ENCODE measurements at regions not wholly inside any gene's neighbourhood (a gene's known extent, or its start where the extent isn't known, plus 50 kb on each side); places are given as distances from the start of the nearest gene placed in this dataset.

DNA sequence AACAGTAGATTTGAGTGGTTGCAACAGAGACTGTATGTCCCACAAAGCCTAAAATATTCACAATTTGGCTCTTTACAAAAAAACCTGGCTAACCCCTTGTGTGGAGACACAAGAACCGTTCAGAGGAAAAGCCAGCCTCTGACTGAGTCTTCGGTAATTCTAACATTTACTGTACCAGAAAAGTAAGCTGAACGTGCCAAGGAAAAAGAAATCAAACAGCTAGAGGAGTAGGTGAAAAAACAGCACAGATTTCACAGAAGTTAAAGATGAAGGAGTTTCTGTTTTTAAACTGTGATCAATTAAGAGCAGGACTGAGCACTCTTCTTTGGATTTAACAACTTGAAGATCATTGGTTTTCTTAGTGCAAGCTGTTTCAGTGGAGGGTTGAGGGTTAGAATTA, 424.7 kb upstream of the KIRREL3 start:
- no peak overlapping the region for H2AFZ ChIP-seq (ENCODE audit: low read depth)
- H3K27me3 ChIP-seq (ENCODE audit: insufficient read depth): no peaks in the 10 kb centered on the region
- no peaks in the 10 kb centered on the region for H3F3A ChIP-seq (replicated peaks; ENCODE audit: insufficient read depth)
- ChIA-PET POLR2A (no interaction called here), CTCF (no interaction called here)
- H3K79me2 ChIP-seq (ENCODE audit: insufficient read depth): no peaks in the 10 kb centered on the region
- H3K27ac ChIP-seq (ENCODE audit: low read depth in 2 of 2, low read length in 1 of 2): no peak overlapping the region
- H3K4me1 ChIP-seq (ENCODE audit: control insufficient read depth in 1 of 2, insufficient read depth in 2 of 2, low read depth in 1 of 2, low read length in 1 of 2): no peaks in the 10 kb centered on the region
- H3K9me3 ChIP-seq: no peaks in the 10 kb centered on the region
- H3K36me3 ChIP-seq (replicated peaks in 1 of 2; ENCODE audit: control insufficient read depth in 1 of 2, insufficient read depth in 2 of 2, low read length in 1 of 2): no peaks in the 10 kb centered on the region
- H3K4me3 ChIP-seq (ENCODE audit: low read depth in 2 of 2, low read length in 1 of 2): no peak overlapping the region
- 13% methylated on average over 3 of the region's 3 CpGs for WGBS (ENCODE audit: low lambda C conversion rate)
- TF ChIP-seq TEAD4 (IDR thresholded peaks at IDR 0.05; ENCODE audit: borderline replicate concordance, insufficient read depth): no peak
- TF ChIP-seq NFIC (IDR thresholded peaks at IDR 0.05; ENCODE audit: borderline replicate concordance): no peak
- no peak overlapping the region for H3K4me2 ChIP-seq
- H3K9ac ChIP-seq: no peak overlapping the region
- 0 out of 2 replicates have a peak, but pooled peaks cover 3% of the 10 kb centered on the region for H3K9me2 ChIP-seq
- no peaks in the 10 kb centered on the region for H4K20me1 ChIP-seq (ENCODE audit: insufficient read depth)
- no peak for DNase-seq

DNA sequence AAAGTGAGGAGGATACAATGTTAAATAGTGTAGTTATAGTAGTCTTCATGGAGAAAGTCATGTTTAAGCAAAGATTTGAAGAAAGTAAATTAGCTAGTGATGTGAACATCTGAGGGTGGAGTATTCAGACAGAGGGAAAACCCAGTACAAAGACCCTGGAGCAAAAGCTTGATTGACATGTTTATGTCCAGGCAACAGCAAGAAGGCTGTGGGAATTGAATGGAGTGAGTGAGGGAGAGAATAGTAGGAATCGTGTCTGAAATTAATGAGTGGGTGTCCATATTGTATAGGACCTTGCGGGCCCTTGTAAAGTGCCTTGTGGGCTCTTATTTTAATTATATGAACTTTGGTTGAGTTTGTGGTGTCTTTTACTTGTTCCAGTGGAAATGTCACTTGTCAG, 424.1 kb upstream of the KIRREL3 start:
- 21% methylated on average over 2 of the region's 2 CpGs for whole genome bisulfite sequencing (ENCODE audit: low lambda C conversion rate)
- H3K4me1 ChIP-seq (ENCODE audit: control insufficient read depth in 1 of 2, insufficient read depth in 2 of 2, low read depth in 1 of 2, low read length in 1 of 2): no peaks in the 10 kb centered on the region
- H2AFZ ChIP-seq (ENCODE audit: low read depth): no peak overlapping the region
- no peak overlapping the region for H3K9ac ChIP-seq
- ChIA-PET POLR2A (no interaction called here), CTCF (no interaction called here)
- no peaks in the 10 kb centered on the region for H3K36me3 ChIP-seq (replicated peaks in 1 of 2; ENCODE audit: control insufficient read depth in 1 of 2, insufficient read depth in 2 of 2, low read length in 1 of 2)
- no peaks in the 10 kb centered on the region for H4K20me1 ChIP-seq (ENCODE audit: insufficient read depth)
- DNase-seq: no peak
- H3K9me2 ChIP-seq: 0 out of 2 replicates have a peak, but pooled peaks cover 3% of the 10 kb centered on the region
- TF ChIP-seq, protein P1, sequence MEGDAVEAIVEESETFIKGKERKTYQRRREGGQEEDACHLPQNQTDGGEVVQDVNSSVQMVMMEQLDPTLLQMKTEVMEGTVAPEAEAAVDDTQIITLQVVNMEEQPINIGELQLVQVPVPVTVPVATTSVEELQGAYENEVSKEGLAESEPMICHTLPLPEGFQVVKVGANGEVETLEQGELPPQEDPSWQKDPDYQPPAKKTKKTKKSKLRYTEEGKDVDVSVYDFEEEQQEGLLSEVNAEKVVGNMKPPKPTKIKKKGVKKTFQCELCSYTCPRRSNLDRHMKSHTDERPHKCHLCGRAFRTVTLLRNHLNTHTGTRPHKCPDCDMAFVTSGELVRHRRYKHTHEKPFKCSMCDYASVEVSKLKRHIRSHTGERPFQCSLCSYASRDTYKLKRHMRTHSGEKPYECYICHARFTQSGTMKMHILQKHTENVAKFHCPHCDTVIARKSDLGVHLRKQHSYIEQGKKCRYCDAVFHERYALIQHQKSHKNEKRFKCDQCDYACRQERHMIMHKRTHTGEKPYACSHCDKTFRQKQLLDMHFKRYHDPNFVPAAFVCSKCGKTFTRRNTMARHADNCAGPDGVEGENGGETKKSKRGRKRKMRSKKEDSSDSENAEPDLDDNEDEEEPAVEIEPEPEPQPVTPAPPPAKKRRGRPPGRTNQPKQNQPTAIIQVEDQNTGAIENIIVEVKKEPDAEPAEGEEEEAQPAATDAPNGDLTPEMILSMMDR (IDR thresholded peaks at IDR 0.05): no peak
- no peak for TF ChIP-seq SIN3A (IDR thresholded peaks at IDR 0.05; ENCODE audit: borderline replicate concordance, low read depth, low read length)
- TF ChIP-seq, protein P2, sequence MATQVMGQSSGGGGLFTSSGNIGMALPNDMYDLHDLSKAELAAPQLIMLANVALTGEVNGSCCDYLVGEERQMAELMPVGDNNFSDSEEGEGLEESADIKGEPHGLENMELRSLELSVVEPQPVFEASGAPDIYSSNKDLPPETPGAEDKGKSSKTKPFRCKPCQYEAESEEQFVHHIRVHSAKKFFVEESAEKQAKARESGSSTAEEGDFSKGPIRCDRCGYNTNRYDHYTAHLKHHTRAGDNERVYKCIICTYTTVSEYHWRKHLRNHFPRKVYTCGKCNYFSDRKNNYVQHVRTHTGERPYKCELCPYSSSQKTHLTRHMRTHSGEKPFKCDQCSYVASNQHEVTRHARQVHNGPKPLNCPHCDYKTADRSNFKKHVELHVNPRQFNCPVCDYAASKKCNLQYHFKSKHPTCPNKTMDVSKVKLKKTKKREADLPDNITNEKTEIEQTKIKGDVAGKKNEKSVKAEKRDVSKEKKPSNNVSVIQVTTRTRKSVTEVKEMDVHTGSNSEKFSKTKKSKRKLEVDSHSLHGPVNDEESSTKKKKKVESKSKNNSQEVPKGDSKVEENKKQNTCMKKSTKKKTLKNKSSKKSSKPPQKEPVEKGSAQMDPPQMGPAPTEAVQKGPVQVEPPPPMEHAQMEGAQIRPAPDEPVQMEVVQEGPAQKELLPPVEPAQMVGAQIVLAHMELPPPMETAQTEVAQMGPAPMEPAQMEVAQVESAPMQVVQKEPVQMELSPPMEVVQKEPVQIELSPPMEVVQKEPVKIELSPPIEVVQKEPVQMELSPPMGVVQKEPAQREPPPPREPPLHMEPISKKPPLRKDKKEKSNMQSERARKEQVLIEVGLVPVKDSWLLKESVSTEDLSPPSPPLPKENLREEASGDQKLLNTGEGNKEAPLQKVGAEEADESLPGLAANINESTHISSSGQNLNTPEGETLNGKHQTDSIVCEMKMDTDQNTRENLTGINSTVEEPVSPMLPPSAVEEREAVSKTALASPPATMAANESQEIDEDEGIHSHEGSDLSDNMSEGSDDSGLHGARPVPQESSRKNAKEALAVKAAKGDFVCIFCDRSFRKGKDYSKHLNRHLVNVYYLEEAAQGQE (IDR thresholded peaks at IDR 0.05; ENCODE audit: low read depth, low read length): no peak
- no peak for TF ChIP-seq RXRA (IDR thresholded peaks at IDR 0.05; ENCODE audit: borderline replicate concordance, low read depth)
- TF ChIP-seq EP300 (IDR thresholded peaks at IDR 0.05; ENCODE audit: borderline replicate concordance in 1 of 2, low read depth in 1 of 2, low read length in 1 of 2): no peak
- TF ChIP-seq, protein P3, sequence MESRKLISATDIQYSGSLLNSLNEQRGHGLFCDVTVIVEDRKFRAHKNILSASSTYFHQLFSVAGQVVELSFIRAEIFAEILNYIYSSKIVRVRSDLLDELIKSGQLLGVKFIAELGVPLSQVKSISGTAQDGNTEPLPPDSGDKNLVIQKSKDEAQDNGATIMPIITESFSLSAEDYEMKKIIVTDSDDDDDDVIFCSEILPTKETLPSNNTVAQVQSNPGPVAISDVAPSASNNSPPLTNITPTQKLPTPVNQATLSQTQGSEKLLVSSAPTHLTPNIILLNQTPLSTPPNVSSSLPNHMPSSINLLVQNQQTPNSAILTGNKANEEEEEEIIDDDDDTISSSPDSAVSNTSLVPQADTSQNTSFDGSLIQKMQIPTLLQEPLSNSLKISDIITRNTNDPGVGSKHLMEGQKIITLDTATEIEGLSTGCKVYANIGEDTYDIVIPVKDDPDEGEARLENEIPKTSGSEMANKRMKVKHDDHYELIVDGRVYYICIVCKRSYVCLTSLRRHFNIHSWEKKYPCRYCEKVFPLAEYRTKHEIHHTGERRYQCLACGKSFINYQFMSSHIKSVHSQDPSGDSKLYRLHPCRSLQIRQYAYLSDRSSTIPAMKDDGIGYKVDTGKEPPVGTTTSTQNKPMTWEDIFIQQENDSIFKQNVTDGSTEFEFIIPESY (IDR thresholded peaks at IDR 0.05; ENCODE audit: borderline replicate concordance, low read depth): no peak
- no peaks in the 10 kb centered on the region for H3F3A ChIP-seq (replicated peaks; ENCODE audit: insufficient read depth)
- H3K27ac ChIP-seq (ENCODE audit: low read depth in 2 of 2, low read length in 1 of 2): no peak overlapping the region
- no peak overlapping the region for H3K4me3 ChIP-seq (ENCODE audit: low read depth in 2 of 2, low read length in 1 of 2)
- H3K9me3 ChIP-seq: no peaks in the 10 kb centered on the region
- no peaks in the 10 kb centered on the region for H3K27me3 ChIP-seq (ENCODE audit: insufficient read depth)
- H3K79me2 ChIP-seq (ENCODE audit: insufficient read depth): no peaks in the 10 kb centered on the region
- no peak overlapping the region for H3K4me2 ChIP-seq

Measured in SK-N-SH (cell line).